Psoas muscle (tissue), 7 donors: ENCODE measurements at regions not wholly inside any gene's neighbourhood (a gene's known extent, or its start where the extent isn't known, plus 50 kb on each side); places are given as distances from the start of the nearest gene placed in this dataset.

Source experiments
- ATAC-seq, 4 donors: fragments of 200-7000 bp; cut with Tn5 transposase; one replicate each; pipeline ENCODE4 v1.9.1; 2020; ENCODE audit warnings: moderate library complexity in 3 of 4, mild to moderate bottlenecking in 2 of 4
- DNase-seq, 2 donors: peaks; one replicate each; pipeline ENCODE4 v3.0.0-alpha.2; 2020
- H3K27ac ChIP-seq: fragments of 200-600 bp; one replicate; pipeline ENCODE4 v1.8.0; 2022
- H3K27me3 ChIP-seq, 3 donors: fragments of 200-600 bp in 1 of 3; one replicate each; pipeline versions ENCODE4 v1.6.1 to v1.8.0; 2013 to 2022; ENCODE audit warnings: low read length in 2 of 3, mild to moderate bottlenecking in 2 of 3, moderate library complexity in 1 of 3; ENCODE audit not compliant: insufficient read depth in 3 of 3
- H3K36me3 ChIP-seq, 2 donors: fragments of 200-600 bp in 1 of 2; one replicate each; pipeline versions ENCODE4 v1.6.1 to v1.8.0; 2013 to 2022; ENCODE audit warnings: low read depth in 1 of 2, mild to moderate bottlenecking in 1 of 2, moderate library complexity in 1 of 2; ENCODE audit not compliant: insufficient read depth in 1 of 2
- H3K4me1 ChIP-seq: fragments of 200-600 bp; one replicate; pipeline ENCODE4 v1.8.0; 2022
- H3K4me3 ChIP-seq: fragments of 200-600 bp; one replicate; pipeline ENCODE4 v1.8.0; 2022; ENCODE audit warnings: mild to moderate bottlenecking
- H3K9me3 ChIP-seq: fragments of 200-600 bp; one replicate; pipeline ENCODE4 v1.8.0; 2022
- CTCF ChIP-seq: fragments of 200-600 bp; IDR thresholded peaks from one replicate; pipeline ENCODE4 v1.8.0; 2022; ENCODE audit warnings: antibody characterized with exemption
- WGBS, 3 donors: extraction: QIAGEN DNeasy Blood & Tissue Kit; methylation state at CpG; one replicate each; pipeline versions ENCODE4 v1.1.6 to v1.1.7; 2013; 5-methylcytosine and 5-hydroxymethylcytosine counted together
- intact Hi-C, 2 donors: fragments of 100-400 bp; cut with DNase I; formaldehyde crosslinking; loops; one replicate each; pipeline versions ENCODE4 v1.11.0 to v1.14.2; 2022
- donor health status: healthy with polysubstance abuse.
- donor health status: DM: no; HTN: no; CAD: no; lungs with moderate emphysema.
- donor health status: Bipolar disorder and iron deficiency.
- donor health status: healthy.
- donor health status: DM: yes; HTN: yes; CAD: no.
- donor health status: DM: no; HTN: no; CAD: no.
- donor health status: DM: yes; HTN: yes; CAD: no.

DNA sequence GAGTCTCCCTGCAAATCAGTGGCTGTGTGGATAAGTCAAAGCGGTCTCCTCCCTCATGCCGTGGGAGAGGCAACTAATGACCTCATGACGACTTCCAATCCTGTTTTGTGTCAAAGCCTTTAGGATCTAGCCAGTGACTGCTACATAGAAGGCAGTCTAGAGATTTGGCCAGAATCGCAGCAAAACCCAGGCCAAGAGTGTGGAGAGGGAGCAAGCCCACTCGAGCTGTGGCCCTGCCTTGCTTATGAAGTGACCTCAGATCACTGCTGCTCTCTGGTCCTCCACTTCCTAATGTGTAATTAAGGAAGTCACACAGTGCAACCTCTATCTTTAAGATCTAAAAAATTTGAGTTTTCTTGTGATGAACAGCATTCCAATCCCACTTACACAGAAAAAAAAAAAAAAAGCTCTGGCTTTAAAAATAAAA, 296.7 kb upstream of the KLF6 start:
- Histone ChIP-seq H3K27ac (peak overlapping the region; percentile 21), H3K27me3 (no peaks in the 10 kb centered on the region), H3K4me1 (no peaks in the 10 kb centered on the region), H3K4me3 (no peak overlapping the region), H3K9me3 (no peaks in the 10 kb centered on the region), H3K36me3 (no peaks in the 10 kb centered on the region)
- ATAC-seq, result peak in 2 of 4 donors; percentile 32 to 59
- WGBS, 3 donors, result 51 to 66% (median 56%) methylated on average over 5 of the region's 5 CpGs
- no peak for TF ChIP-seq CTCF
- peak in 1 of 2 donors; percentile 25 for DNase-seq
- intact Hi-C loops, result no loop called here

GRCh38 chr10:4080225-4080805, 295.3 kb upstream of the KLF6 start:
- no peaks in the 10 kb centered on the region for H3K36me3 ChIP-seq
- H3K4me1 ChIP-seq, result no peaks in the 10 kb centered on the region
- 83 to 86% (median 84%) methylated on average over 7 of the region's 7 CpGs for WGBS, 3 donors
- H3K27ac ChIP-seq, result no peak overlapping the region
- DNase-seq (no peak), ATAC-seq (no peak)
- no peak overlapping the region for H3K4me3 ChIP-seq
- no peak for TF ChIP-seq CTCF
- intact Hi-C loops, result no loop called here
- no peaks in the 10 kb centered on the region for H3K27me3 ChIP-seq
- no peaks in the 10 kb centered on the region for H3K9me3 ChIP-seq

DNA sequence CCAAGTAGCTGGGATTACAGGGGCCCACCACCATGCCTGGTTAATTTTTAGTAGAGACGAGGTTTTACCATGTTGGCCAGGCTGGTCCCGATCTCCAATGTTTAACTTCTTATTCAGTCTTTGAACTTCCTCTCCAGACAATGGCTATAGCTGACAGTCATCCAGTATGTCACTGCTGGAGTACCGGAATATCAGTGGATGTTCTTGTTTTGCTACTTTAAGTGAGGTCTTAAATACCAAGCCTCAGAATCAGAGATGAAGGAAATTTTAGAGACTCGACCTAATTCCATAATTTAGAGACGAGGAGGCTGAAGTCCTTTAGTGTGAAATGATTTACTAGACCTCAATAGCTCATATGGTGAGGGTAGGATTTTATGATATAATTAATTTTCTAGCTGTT, 294.8 kb upstream of the KLF6 start:
- Histone ChIP-seq H3K9me3 (no peaks in the 10 kb centered on the region), H3K27ac (no peak overlapping the region), H3K4me3 (no peak overlapping the region), H3K27me3 (no peaks in the 10 kb centered on the region), H3K4me1 (no peaks in the 10 kb centered on the region), H3K36me3 (no peaks in the 10 kb centered on the region)
- TF ChIP-seq CTCF, result no peak
- intact Hi-C loops, result no loop called here
- 82 to 89% (median 89%) methylated on average over 5 of the region's 5 CpGs for WGBS, 3 donors
- DNase-seq, result no peak
- no peak for ATAC-seq

- Histone ChIP-seq H3K4me3 (no peak overlapping the region), H3K36me3 (no peaks in the 10 kb centered on the region), H3K4me1 (no peaks in the 10 kb centered on the region), H3K27ac (no peak overlapping the region), H3K27me3 (no peaks in the 10 kb centered on the region), H3K9me3 (no peaks in the 10 kb centered on the region)
- ATAC-seq, result no peak
- no peak for TF ChIP-seq CTCF
- DNase-seq, result no peak
- intact Hi-C loops, result no loop called here
- 85 to 97% (median 92%) methylated on average over 3 of the region's 3 CpGs for WGBS, 3 donors
Observed at GRCh38 chr10:4077804-4078203, 292.8 kb upstream of the KLF6 start.

GRCh38 chr10:4076983-4077382, 292.0 kb upstream of the KLF6 start:
- no peaks in the 10 kb centered on the region for H3K36me3 ChIP-seq
- intact Hi-C loops, result no loop called here
- no peak overlapping the region for H3K4me3 ChIP-seq
- TF ChIP-seq CTCF, result no peak
- H3K9me3 ChIP-seq, result no peaks in the 10 kb centered on the region
- no peak overlapping the region for H3K27ac ChIP-seq
- 34 to 61% (median 41%) methylated on average over 9 of the region's 9 CpGs for WGBS, 3 donors
- H3K4me1 ChIP-seq, result no peaks in the 10 kb centered on the region
- ATAC-seq (no peak), DNase-seq (no peak)
- H3K27me3 ChIP-seq, result no peaks in the 10 kb centered on the region
